ENCODE measurements at regions not wholly inside any gene's neighbourhood (a gene's known extent, or its start where the extent isn't known, plus 50 kb on each side); places are given as distances from the start of the nearest gene placed in this dataset.
A peak's percentile ranks its signal among the peaks of the same experiment; 100 is the strongest.

- no peak for DNase-seq (ENCODE audit: insufficient read length, low spot score)
- no peak for FAIRE-seq
- TF ChIP-seq CTCF (IDR thresholded peaks at IDR 0.05; ENCODE audit: insufficient read depth, missing control alignments): no peak
Observed at GRCh38 chr2:181124497-181124896, 144.1 kb downstream of the UBE2E3 start.

GRCh38 chr2:181125359-181125758 lies 145.0 kb downstream of the UBE2E3 start:
- no peak for TF ChIP-seq CTCF (IDR thresholded peaks at IDR 0.05; ENCODE audit: insufficient read depth, missing control alignments)
- no peak for FAIRE-seq
- DNase-seq (ENCODE audit: insufficient read length, low spot score): no peak

- DNase-seq (ENCODE audit: insufficient read length, low spot score): no peak
- no peak for FAIRE-seq
- no peak for TF ChIP-seq CTCF (IDR thresholded peaks at IDR 0.05; ENCODE audit: insufficient read depth, missing control alignments)
Observed at GRCh38 chr2:181126311-181126868, 146.0 kb downstream of the UBE2E3 start.

- FAIRE-seq: no peak
- no peak for DNase-seq (ENCODE audit: insufficient read length, low spot score)
- TF ChIP-seq CTCF (IDR thresholded peaks at IDR 0.05; ENCODE audit: insufficient read depth, missing control alignments): no peak
Observed at GRCh38 chr2:181128199-181128598, 147.8 kb downstream of the UBE2E3 start.

GRCh38 chr2:181129364-181130056 lies 149.1 kb downstream of the UBE2E3 start:
- DNase-seq (ENCODE audit: insufficient read length, low spot score): no peak
- no peak for TF ChIP-seq CTCF (IDR thresholded peaks at IDR 0.05; ENCODE audit: insufficient read depth, missing control alignments)
- FAIRE-seq: no peak

- FAIRE-seq: no peak
- no peak for TF ChIP-seq CTCF (IDR thresholded peaks at IDR 0.05; ENCODE audit: insufficient read depth, missing control alignments)
Observed at GRCh38 chr2:181130686-181131085, 150.3 kb downstream of the UBE2E3 start.

GRCh38 chr2:181131584-181131983 lies 151.2 kb downstream of the UBE2E3 start:
- DNase-seq (ENCODE audit: insufficient read length, low spot score): no peak
- peak; percentile 41 for FAIRE-seq
- no peak for TF ChIP-seq CTCF (IDR thresholded peaks at IDR 0.05; ENCODE audit: insufficient read depth, missing control alignments)

More at GRCh38 chr2:181130686-181131085, 150.3 kb downstream of the UBE2E3 start:
- DNase-seq (ENCODE audit: insufficient read length, low spot score): no peak
